Fibroblast of lung (primary cell): ENCODE measurements at regions not wholly inside any gene's neighbourhood (a gene's known extent, or its start where the extent isn't known, plus 50 kb on each side); places are given as distances from the start of the nearest gene placed in this dataset.

Experiments
- EZH2 ChIP-seq: IDR thresholded peaks from 2 replicates; pipeline ENCODE4 v1.5.1; 2012; ENCODE audit warnings: low read length, control low read depth, mild to moderate bottlenecking; ENCODE audit errors: missing control alignments
- TF ChIP-seq, protein P1 (sequence below), 2 donors: IDR thresholded peaks in 1 of 2; conservative IDR thresholded peaks in 1 of 2; 1 replicate in 1 of 2; 2 replicates in 1 of 2; pipeline ENCODE4 v1.5.1; 2011 to 2012; ENCODE audit warnings: low read length in 2 of 2, control low read depth in 1 of 2, inconsistent platforms in 1 of 2, low read depth in 1 of 2, mild to moderate bottlenecking in 1 of 2

DNA sequence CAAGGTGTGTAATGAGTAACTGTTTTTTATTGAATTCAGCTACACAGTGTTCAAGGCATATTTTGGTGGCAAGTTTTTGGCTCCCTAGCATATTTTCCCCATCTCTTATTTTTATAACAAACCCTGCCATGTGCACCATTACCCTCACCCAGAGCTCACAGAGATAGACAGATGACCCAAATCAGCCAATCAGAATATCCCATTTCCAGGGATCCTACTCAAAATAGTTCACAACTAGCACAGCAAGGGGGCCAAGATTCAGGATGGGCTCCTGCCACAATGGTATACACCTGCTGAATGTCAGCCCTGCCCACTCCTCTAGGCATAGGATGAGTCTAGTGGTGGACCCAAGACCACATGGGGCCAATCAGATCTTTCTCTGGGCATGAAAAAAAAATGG lies 78.8 kb upstream of the SETMAR start:
- TF ChIP-seq, protein P1, sequence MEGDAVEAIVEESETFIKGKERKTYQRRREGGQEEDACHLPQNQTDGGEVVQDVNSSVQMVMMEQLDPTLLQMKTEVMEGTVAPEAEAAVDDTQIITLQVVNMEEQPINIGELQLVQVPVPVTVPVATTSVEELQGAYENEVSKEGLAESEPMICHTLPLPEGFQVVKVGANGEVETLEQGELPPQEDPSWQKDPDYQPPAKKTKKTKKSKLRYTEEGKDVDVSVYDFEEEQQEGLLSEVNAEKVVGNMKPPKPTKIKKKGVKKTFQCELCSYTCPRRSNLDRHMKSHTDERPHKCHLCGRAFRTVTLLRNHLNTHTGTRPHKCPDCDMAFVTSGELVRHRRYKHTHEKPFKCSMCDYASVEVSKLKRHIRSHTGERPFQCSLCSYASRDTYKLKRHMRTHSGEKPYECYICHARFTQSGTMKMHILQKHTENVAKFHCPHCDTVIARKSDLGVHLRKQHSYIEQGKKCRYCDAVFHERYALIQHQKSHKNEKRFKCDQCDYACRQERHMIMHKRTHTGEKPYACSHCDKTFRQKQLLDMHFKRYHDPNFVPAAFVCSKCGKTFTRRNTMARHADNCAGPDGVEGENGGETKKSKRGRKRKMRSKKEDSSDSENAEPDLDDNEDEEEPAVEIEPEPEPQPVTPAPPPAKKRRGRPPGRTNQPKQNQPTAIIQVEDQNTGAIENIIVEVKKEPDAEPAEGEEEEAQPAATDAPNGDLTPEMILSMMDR (conservative IDR thresholded peaks at IDR 0.05 in 1 of 2, IDR thresholded peaks at IDR 0.05 in 1 of 2; ENCODE audit: low read depth in 1 of 2, low read length in 2 of 2): no peak
- no peak for TF ChIP-seq EZH2
